Pancreas (tissue), 10 donors: ENCODE measurements at regions not wholly inside any gene's neighbourhood (a gene's known extent, or its start where the extent isn't known, plus 50 kb on each side); places are given as distances from the start of the nearest gene placed in this dataset.

Experiments used
- ATAC-seq, 4 donors: fragments of 200-7000 bp; cut with Tn5 transposase; one replicate each; pipeline versions ENCODE4 v1.8.0 to v1.9.1; 2020; ENCODE audit warnings: mild to moderate bottlenecking in 4 of 4, moderate library complexity in 4 of 4
- DNase-seq, 6 donors: peaks; one replicate each; pipeline ENCODE4 v3.0.0-alpha.2; 2020
- FAIRE-seq: peaks from 2 replicates; lab custom pipeline; 2012; peaks lifted over from hg19 to GRCh38; lab: Jason Lieb, UNC
- H3K27ac ChIP-seq, 4 donors: fragments of 200-600 bp; sonication (generic); 1 replicate in 3 of 4; 2 replicates in 1 of 4; pipeline versions ENCODE4 v1.5.0 to v1.8.0; 2020
- H3K27me3 ChIP-seq, 4 donors: fragments of 200-600 bp; one replicate each; pipeline ENCODE4 v1.8.0; 2021
- H3K36me3 ChIP-seq, 3 donors: fragments of 200-600 bp; sonication (generic) in 1 of 3; one replicate each; pipeline versions ENCODE4 v1.5.0 to v1.8.0; 2020 to 2021
- H3K4me1 ChIP-seq, 3 donors: fragments of 200-600 bp; one replicate each; pipeline ENCODE4 v1.8.0; 2021
- H3K4me3 ChIP-seq, 4 donors: fragments of 200-600 bp; sonication (generic) in 2 of 4; one replicate each; pipeline versions ENCODE4 v1.5.0 to v1.8.0; 2020 to 2021
- H3K9me3 ChIP-seq, 4 donors: fragments of 200-600 bp; one replicate each; pipeline ENCODE4 v1.8.0; 2021
- WGBS, 2 donors: extraction: QIAGEN DNeasy Blood & Tissue Kit; methylation state at CpG; one replicate each; pipeline ENCODE4 v1.1.7; 2013; 5-methylcytosine and 5-hydroxymethylcytosine counted together
- intact Hi-C, 3 donors: fragments of 100-400 bp; cut with DNase I; formaldehyde crosslinking; loops; one replicate each; pipeline versions ENCODE4 v1.11.1 to v1.14.2; 2022
- TF ChIP-seq, protein P1 (sequence below), 4 donors: fragments of 200-600 bp; sonication (generic) in 3 of 4; IDR thresholded peaks; one replicate each; pipeline versions ENCODE4 v1.5.0 to v1.8.0; 2021; ENCODE audit warnings: antibody characterized with exemption in 4 of 4
- donor health status: healthy with polysubstance abuse.
- donor health status: DM: no; HTN: no; CAD: no; lungs with moderate emphysema.
- donor health status: DM: no; HTN: no; CAD: no.
- donor health status: control.
- donor health status: control.
- donor health status: Bipolar disorder and iron deficiency.
- donor health status: DM: yes; HTN: yes; CAD: no.
- donor health status: DM: no; HTN: no; CAD: no.
- donor health status: DM: no; HTN: no; CAD: no.
- donor health status: DM: yes; HTN: yes; CAD: no.

DNA sequence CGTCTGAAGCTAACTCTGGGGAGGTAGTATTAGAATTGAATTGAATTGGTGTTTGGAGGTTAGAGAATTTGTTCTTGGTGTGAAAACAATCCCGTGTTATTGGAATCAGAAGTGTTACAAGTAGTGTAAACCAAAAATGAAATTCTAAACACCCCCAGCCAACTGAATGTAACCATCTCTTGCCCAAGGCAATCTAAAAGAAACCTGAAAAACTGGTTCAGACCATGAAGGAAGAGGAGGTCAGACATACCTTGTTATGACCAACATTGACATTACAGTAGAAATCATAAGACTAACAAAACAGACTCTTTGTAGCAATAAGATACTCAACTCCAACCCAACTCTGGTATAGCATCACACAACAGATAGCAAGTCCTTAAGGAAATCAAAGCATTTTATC, 159.0 kb downstream of the TUSC1 start:
- DNase-seq (no peak), ATAC-seq (no peak), FAIRE-seq (no peak)
- intact Hi-C loops, result no loop called here
- no peaks in the 10 kb centered on the region for H3K36me3 ChIP-seq
- WGBS, 2 donors, result 55 to 63% methylated on average over 2 of the region's 2 CpGs
- H3K4me1 ChIP-seq, result no peaks in the 10 kb centered on the region
- no peak overlapping the region for H3K27ac ChIP-seq
- no peak overlapping the region for H3K4me3 ChIP-seq
- H3K9me3 ChIP-seq, result no peaks in the 10 kb centered on the region
- peaks cover 0 to 3% (median 0%) of the 10 kb centered on the region in 4 donors for H3K27me3 ChIP-seq
- TF ChIP-seq, protein P1, sequence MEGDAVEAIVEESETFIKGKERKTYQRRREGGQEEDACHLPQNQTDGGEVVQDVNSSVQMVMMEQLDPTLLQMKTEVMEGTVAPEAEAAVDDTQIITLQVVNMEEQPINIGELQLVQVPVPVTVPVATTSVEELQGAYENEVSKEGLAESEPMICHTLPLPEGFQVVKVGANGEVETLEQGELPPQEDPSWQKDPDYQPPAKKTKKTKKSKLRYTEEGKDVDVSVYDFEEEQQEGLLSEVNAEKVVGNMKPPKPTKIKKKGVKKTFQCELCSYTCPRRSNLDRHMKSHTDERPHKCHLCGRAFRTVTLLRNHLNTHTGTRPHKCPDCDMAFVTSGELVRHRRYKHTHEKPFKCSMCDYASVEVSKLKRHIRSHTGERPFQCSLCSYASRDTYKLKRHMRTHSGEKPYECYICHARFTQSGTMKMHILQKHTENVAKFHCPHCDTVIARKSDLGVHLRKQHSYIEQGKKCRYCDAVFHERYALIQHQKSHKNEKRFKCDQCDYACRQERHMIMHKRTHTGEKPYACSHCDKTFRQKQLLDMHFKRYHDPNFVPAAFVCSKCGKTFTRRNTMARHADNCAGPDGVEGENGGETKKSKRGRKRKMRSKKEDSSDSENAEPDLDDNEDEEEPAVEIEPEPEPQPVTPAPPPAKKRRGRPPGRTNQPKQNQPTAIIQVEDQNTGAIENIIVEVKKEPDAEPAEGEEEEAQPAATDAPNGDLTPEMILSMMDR (IDR thresholded peaks at IDR 0.05), result no peak

DNA sequence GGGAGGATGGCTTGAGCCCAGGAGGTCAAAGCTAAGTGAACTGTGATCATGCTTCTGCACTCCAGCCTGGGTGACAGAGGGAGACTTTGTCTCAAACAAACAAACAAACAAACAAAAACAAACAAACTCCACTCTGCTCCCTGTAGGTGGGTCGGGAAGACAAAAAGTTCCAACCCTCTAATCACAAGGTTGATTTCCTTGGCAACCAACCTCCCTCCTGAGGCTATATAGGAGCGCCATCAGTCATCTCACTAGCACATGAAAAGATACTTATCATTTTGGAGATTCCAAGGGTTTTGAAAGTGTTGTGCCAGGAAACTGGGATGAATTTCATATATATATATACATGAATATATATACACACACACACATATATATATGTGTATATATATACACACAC, 160.5 kb downstream of the TUSC1 start:
- FAIRE-seq (no peak), ATAC-seq (no peak), DNase-seq (no peak)
- Histone ChIP-seq H3K9me3 (no peaks in the 10 kb centered on the region), H3K4me1 (no peaks in the 10 kb centered on the region), H3K36me3 (no peaks in the 10 kb centered on the region), H3K27ac (no peak overlapping the region), H3K27me3 (no peaks in the 10 kb centered on the region), H3K4me3 (no peak overlapping the region)
- 48 to 50% methylated on average over 2 of the region's 2 CpGs for WGBS, 2 donors
- intact Hi-C loops, result no loop called here
- TF ChIP-seq, protein P1 (IDR thresholded peaks at IDR 0.05), result no peak

DNA sequence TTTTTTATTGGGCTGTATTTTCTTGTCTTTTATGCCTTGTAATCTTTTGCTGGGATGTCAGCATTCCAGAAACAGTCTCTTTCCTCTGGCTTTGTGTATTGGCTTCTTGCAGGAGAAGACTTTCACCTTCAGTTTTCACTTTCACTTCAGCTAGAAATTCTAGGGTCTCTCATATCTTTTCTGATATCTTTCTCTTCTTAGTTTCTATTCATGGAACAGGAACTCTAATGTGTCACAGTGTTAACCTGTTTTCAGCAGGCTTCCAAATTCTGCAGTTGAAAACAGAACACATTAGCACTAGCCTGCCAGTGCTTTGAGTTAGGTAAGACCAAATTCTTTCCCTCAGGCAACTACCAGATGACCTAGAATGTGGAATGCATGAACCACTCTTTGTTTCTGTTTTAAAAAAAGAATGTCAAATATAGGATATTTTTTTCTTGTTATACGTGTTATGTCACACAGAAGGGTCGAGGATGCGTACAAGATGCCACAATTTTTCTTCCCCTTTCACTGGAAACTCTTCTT, 164.7 kb downstream of the TUSC1 start:
- Histone ChIP-seq H3K36me3 (no peaks in the 10 kb centered on the region), H3K27me3 (no peaks in the 10 kb centered on the region), H3K9me3 (no peaks in the 10 kb centered on the region), H3K27ac (no peak overlapping the region), H3K4me1 (no peaks in the 10 kb centered on the region), H3K4me3 (no peak overlapping the region)
- intact Hi-C loops, result no loop called here
- 30% methylated on average over 3 of the region's 3 CpGs for WGBS, 2 donors
- no peak for FAIRE-seq
- TF ChIP-seq, protein P1 (IDR thresholded peaks at IDR 0.05), result no peak
- no peak for DNase-seq
- ATAC-seq, result no peak

DNA sequence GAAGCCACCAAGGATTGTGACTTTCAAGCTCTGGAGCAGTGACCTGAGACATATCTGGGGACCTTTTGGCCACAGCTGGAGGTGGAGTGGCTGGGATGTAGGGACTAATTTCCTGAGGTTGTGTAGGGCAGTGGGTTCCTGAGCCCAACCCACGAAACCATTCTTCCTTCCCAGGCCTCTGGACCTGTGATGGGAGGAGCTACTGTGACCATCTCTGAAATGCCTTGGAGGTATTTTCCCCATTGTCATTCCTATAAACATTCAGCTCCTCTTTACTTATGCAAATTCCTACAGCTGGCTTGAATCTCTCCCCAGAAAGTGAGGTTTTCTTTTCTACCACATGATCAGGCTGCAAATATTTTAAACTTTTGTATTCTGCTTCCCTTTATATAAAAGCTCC, 172.6 kb downstream of the TUSC1 start:
- no peak for FAIRE-seq
- Histone ChIP-seq H3K27me3 (no peaks in the 10 kb centered on the region), H3K4me1 (no peaks in the 10 kb centered on the region), H3K9me3 (no peaks in the 10 kb centered on the region), H3K36me3 (no peaks in the 10 kb centered on the region), H3K4me3 (no peak overlapping the region), H3K27ac (no peak overlapping the region)
- TF ChIP-seq, protein P1 (IDR thresholded peaks at IDR 0.05), result no peak
- intact Hi-C loops, result no loop called here
- no peak for DNase-seq
- 12 to 18% methylated on average over 1 of the region's 1 CpG for WGBS, 2 donors
- ATAC-seq, result no peak

DNA sequence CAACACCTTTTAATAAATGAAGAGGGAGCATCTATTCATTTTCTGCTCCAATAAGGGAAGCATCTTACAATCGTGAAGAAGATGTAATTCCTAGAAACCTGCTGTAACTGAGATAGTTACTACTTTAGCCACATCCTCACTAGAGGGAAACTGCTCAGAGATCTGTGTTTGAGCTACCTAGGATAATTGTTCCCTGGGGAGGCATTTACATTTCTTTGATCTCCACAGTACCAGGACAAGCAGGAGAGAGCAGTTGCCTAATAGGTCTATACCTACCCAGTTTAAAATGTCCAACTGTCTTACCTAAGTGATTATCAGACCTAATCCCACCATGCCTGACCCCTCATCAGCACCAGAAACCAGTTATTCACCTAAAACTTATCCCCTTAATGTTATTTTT, 196.9 kb downstream of the TUSC1 start:
- no peaks in the 10 kb centered on the region for H3K36me3 ChIP-seq
- intact Hi-C loops, result no loop called here
- H3K27ac ChIP-seq, result no peak overlapping the region
- TF ChIP-seq, protein P1 (IDR thresholded peaks at IDR 0.05), result no peak
- H3K9me3 ChIP-seq, result no peaks in the 10 kb centered on the region
- no peak overlapping the region for H3K4me3 ChIP-seq
- ATAC-seq (no peak), FAIRE-seq (no peak), DNase-seq (no peak)
- H3K27me3 ChIP-seq, result no peaks in the 10 kb centered on the region
- WGBS, 2 donors, result 4 to 50% methylated on average over 1 of the region's 1 CpG
- H3K4me1 ChIP-seq, result no peaks in the 10 kb centered on the region
